Subcutaneous abdominal adipose tissue (tissue), 5 donors: ENCODE measurements at regions not wholly inside any gene's neighbourhood (a gene's known extent, or its start where the extent isn't known, plus 50 kb on each side); places are given as distances from the start of the nearest gene placed in this dataset.

Source experiments
- H3K27ac ChIP-seq: one replicate; pipeline ENCODE4 v1.7.0; 2013; ENCODE audit warnings: low read depth, mild to moderate bottlenecking, inconsistent platforms, low read length, moderate library complexity
- H3K27me3 ChIP-seq, 5 donors: one replicate each; pipeline ENCODE4 v1.7.0; 2013; ENCODE audit warnings: low read length in 5 of 5, inconsistent platforms in 1 of 5; ENCODE audit not compliant: control insufficient read depth in 5 of 5, insufficient read depth in 4 of 5
- H3K36me3 ChIP-seq, 5 donors: one replicate each; pipeline ENCODE4 v1.7.0; 2013; ENCODE audit warnings: low read length in 5 of 5; ENCODE audit not compliant: control insufficient read depth in 5 of 5, insufficient read depth in 5 of 5
- H3K4me1 ChIP-seq, 5 donors: one replicate each; pipeline ENCODE4 v1.7.0; 2013; ENCODE audit warnings: low read length in 5 of 5, mild to moderate bottlenecking in 3 of 5, moderate library complexity in 1 of 5; ENCODE audit not compliant: control insufficient read depth in 5 of 5, insufficient read depth in 5 of 5
- H3K4me3 ChIP-seq, 5 donors: one replicate each; pipeline ENCODE4 v1.7.0; 2013; ENCODE audit warnings: low read length in 5 of 5, low read depth in 1 of 5
- H3K9ac ChIP-seq, 5 donors: one replicate each; pipeline ENCODE4 v1.7.0; 2013; ENCODE audit warnings: low read length in 5 of 5, mild to moderate bottlenecking in 4 of 5, moderate library complexity in 3 of 5
- H3K9me3 ChIP-seq, 5 donors: one replicate each; pipeline ENCODE4 v1.7.0; 2013; ENCODE audit warnings: low read length in 5 of 5; ENCODE audit not compliant: control insufficient read depth in 5 of 5
- donor health status: healthy.
- donor health status: healthy.
- donor health status: healthy.
- donor health status: healthy.
- donor health status: healthy.

- Histone ChIP-seq H3K9me3 (no peaks in the 10 kb centered on the region), H3K27ac (peak overlapping the region; percentile 63), H3K4me1 (peaks cover 5 to 34% (median 23%) of the 10 kb centered on the region in 5 donors), H3K36me3 (no peaks in the 10 kb centered on the region), H3K9ac (no peak overlapping the region), H3K27me3 (no peaks in the 10 kb centered on the region), H3K4me3 (no peak overlapping the region)
Measured at GRCh38 chr11:10358696-10359095, 53.8 kb downstream of the ADM start.

GRCh38 chr11:10359171-10359570 is 54.3 kb downstream of the ADM start:
- Histone ChIP-seq H3K9me3 (no peaks in the 10 kb centered on the region), H3K27me3 (no peaks in the 10 kb centered on the region), H3K36me3 (no peaks in the 10 kb centered on the region)

GRCh38 chr11:10360835-10361234 is 56.0 kb downstream of the ADM start:
- Histone ChIP-seq H3K4me1 (peaks cover 0 to 16% (median 9%) of the 10 kb centered on the region in 5 donors), H3K9ac (no peak overlapping the region), H3K9me3 (no peaks in the 10 kb centered on the region), H3K27ac (no peak overlapping the region), H3K36me3 (no peaks in the 10 kb centered on the region), H3K27me3 (no peaks in the 10 kb centered on the region), H3K4me3 (no peak overlapping the region)

More at GRCh38 chr11:10359171-10359570, 54.3 kb downstream of the ADM start:
- H3K27ac ChIP-seq = peak overlapping the region; percentile 63
- H3K4me1 ChIP-seq = peaks cover 5 to 29% (median 20%) of the 10 kb centered on the region in 5 donors
- no peak overlapping the region for H3K4me3 ChIP-seq
- H3K9ac ChIP-seq = no peak overlapping the region

- Histone ChIP-seq H3K27ac (no peak overlapping the region), H3K27me3 (no peaks in the 10 kb centered on the region), H3K4me1 (peaks cover 6 to 28% (median 17%) of the 10 kb centered on the region in 5 donors), H3K4me3 (no peak overlapping the region), H3K9ac (no peak overlapping the region), H3K9me3 (no peaks in the 10 kb centered on the region), H3K36me3 (no peaks in the 10 kb centered on the region)
Measured at GRCh38 chr11:10365045-10365444, 60.2 kb downstream of the ADM start.

- Histone ChIP-seq H3K9ac (peak overlapping the region in 2 of 5 donors; percentile 3 to 8), H3K27me3 (no peaks in the 10 kb centered on the region), H3K36me3 (no peaks in the 10 kb centered on the region), H3K27ac (peak overlapping the region; percentile 89), H3K9me3 (no peaks in the 10 kb centered on the region), H3K4me3 (peak overlapping the region in 2 of 5 donors; percentile 19 to 22), H3K4me1 (peaks cover 6 to 37% (median 28%) of the 10 kb centered on the region in 5 donors)
Measured at GRCh38 chr11:10366568-10367331, 61.9 kb downstream of the ADM start.

GRCh38 chr11:10371926-10372641 is 67.2 kb downstream of the ADM start:
- Histone ChIP-seq H3K27ac (peak overlapping the region; percentile 63), H3K27me3 (no peaks in the 10 kb centered on the region), H3K36me3 (no peaks in the 10 kb centered on the region), H3K4me1 (peaks cover 0 to 78% (median 60%) of the 10 kb centered on the region in 5 donors), H3K4me3 (no peak overlapping the region), H3K9ac (no peak overlapping the region), H3K9me3 (no peaks in the 10 kb centered on the region)

GRCh38 chr11:10373340-10373739 is 68.5 kb downstream of the ADM start:
- Histone ChIP-seq H3K4me3 (no peak overlapping the region), H3K9ac (no peak overlapping the region), H3K36me3 (no peaks in the 10 kb centered on the region), H3K9me3 (no peaks in the 10 kb centered on the region), H3K4me1 (peaks cover 0 to 81% (median 66%) of the 10 kb centered on the region in 5 donors), H3K27ac (peak overlapping the region; percentile 63), H3K27me3 (no peaks in the 10 kb centered on the region)

- Histone ChIP-seq H3K27me3 (no peaks in the 10 kb centered on the region), H3K9me3 (no peaks in the 10 kb centered on the region), H3K27ac (no peak overlapping the region), H3K4me1 (peaks cover 0 to 87% (median 71%) of the 10 kb centered on the region in 5 donors), H3K4me3 (no peak overlapping the region), H3K36me3 (no peaks in the 10 kb centered on the region), H3K9ac (no peak overlapping the region)
Measured at GRCh38 chr11:10373929-10374328, 69.1 kb downstream of the ADM start.

- no peak overlapping the region for H3K4me3 ChIP-seq
- H3K9me3 ChIP-seq = no peaks in the 10 kb centered on the region
- H3K36me3 ChIP-seq = no peaks in the 10 kb centered on the region
- no peaks in the 10 kb centered on the region for H3K27me3 ChIP-seq
- no peak overlapping the region for H3K27ac ChIP-seq
- no peak overlapping the region for H3K9ac ChIP-seq
- H3K4me1 ChIP-seq = peaks cover 0 to 88% (median 73%) of the 10 kb centered on the region in 5 donors
Measured at GRCh38 chr11:10374386-10374785, 69.5 kb downstream of the ADM start.

- no peak overlapping the region for H3K27ac ChIP-seq
- H3K4me1 ChIP-seq = peaks cover 7 to 90% (median 77%) of the 10 kb centered on the region in 5 donors
- H3K9me3 ChIP-seq = no peaks in the 10 kb centered on the region
- no peak overlapping the region for H3K9ac ChIP-seq
- H3K4me3 ChIP-seq = no peak overlapping the region
- no peaks in the 10 kb centered on the region for H3K27me3 ChIP-seq
- H3K36me3 ChIP-seq = no peaks in the 10 kb centered on the region
Measured at GRCh38 chr11:10375280-10375971, 70.6 kb downstream of the ADM start.
